NB4 (cell line): ENCODE measurements at regions not wholly inside any gene's neighbourhood (a gene's known extent, or its start where the extent isn't known, plus 50 kb on each side); places are given as distances from the start of the nearest gene placed in this dataset.

Experiments
- DNase-seq: peaks from one replicate; pipeline ENCODE4 v3.0.0; 2010; ENCODE audit warnings: low read depth
- H3K4me3 ChIP-seq: one replicate; pipeline ENCODE4 v1.5.1; 2011; ENCODE audit warnings: mild to moderate bottlenecking, low read depth, low read length, moderate library complexity
- MYC ChIP-seq: IDR thresholded peaks from 2 replicates; pipeline ENCODE4 v1.6.1; 2011; ENCODE audit warnings: low read depth, low read length
- POLR2A ChIP-seq: IDR thresholded peaks from 2 replicates; pipeline ENCODE4 v1.6.1; 2011; ENCODE audit warnings: mild to moderate bottlenecking; ENCODE audit not compliant: insufficient read length; ENCODE audit errors: extremely low read depth
- TF ChIP-seq, protein P1 (sequence below): IDR thresholded peaks from 2 replicates; pipeline ENCODE4 v1.6.1; 2011; ENCODE audit warnings: low read depth, low read length
- TF ChIP-seq, protein P2 (sequence below): IDR thresholded peaks from one replicate; pipeline ENCODE4 v1.5.1; 2012; ENCODE audit warnings: low read depth, low read length

DNA sequence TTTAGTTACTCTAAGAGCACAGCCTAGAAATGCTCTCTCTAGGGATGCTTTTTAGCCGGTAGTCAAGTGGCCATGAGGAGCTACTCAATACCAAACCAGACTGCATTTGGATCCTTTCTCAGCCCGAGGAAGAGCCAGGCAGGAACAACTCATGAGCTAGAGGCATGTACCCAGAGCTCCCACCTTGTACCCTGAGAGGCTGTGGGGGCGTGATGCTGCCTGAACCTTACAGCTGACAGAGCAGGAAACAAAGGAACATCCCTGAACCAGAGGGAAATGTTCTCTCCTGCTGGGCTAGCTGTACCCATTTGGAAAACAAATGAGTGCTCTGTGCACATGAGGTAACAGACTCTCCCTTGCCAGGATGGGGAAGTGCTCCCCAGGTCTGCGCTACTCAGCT is 131.6 kb downstream of the OSR1 start:
- H3K4me3 ChIP-seq: no peak overlapping the region
- TF ChIP-seq, protein P1, sequence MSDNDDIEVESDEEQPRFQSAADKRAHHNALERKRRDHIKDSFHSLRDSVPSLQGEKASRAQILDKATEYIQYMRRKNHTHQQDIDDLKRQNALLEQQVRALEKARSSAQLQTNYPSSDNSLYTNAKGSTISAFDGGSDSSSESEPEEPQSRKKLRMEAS: no peak
- TF ChIP-seq, protein P2, sequence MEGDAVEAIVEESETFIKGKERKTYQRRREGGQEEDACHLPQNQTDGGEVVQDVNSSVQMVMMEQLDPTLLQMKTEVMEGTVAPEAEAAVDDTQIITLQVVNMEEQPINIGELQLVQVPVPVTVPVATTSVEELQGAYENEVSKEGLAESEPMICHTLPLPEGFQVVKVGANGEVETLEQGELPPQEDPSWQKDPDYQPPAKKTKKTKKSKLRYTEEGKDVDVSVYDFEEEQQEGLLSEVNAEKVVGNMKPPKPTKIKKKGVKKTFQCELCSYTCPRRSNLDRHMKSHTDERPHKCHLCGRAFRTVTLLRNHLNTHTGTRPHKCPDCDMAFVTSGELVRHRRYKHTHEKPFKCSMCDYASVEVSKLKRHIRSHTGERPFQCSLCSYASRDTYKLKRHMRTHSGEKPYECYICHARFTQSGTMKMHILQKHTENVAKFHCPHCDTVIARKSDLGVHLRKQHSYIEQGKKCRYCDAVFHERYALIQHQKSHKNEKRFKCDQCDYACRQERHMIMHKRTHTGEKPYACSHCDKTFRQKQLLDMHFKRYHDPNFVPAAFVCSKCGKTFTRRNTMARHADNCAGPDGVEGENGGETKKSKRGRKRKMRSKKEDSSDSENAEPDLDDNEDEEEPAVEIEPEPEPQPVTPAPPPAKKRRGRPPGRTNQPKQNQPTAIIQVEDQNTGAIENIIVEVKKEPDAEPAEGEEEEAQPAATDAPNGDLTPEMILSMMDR: no peak
- TF ChIP-seq POLR2A: no peak
- no peak for TF ChIP-seq MYC
- no peak for DNase-seq

DNA sequence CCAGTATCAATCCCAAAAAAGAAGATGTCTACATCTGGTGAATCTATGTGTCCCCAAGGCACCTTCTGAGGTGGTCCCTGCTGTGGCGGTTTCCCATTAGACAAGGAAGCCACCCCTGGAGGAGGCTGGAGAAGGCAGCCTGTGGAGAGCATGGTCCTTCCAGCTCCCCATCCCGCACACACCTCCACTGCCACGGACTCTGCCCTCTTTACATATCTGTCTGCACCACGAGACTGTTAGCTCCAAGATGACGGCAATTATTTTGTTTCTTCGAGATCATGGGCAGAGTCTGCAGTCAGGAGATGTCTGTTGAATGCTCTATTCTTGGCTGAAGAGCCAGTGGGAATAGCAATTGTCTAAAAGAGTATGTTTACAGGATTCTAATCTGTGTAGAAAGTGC is 132.0 kb downstream of the OSR1 start:
- TF ChIP-seq, protein P2: no peak
- no peak for TF ChIP-seq POLR2A
- TF ChIP-seq MYC: no peak
- TF ChIP-seq, protein P1: no peak
- no peak for DNase-seq
- no peak overlapping the region for H3K4me3 ChIP-seq

DNA sequence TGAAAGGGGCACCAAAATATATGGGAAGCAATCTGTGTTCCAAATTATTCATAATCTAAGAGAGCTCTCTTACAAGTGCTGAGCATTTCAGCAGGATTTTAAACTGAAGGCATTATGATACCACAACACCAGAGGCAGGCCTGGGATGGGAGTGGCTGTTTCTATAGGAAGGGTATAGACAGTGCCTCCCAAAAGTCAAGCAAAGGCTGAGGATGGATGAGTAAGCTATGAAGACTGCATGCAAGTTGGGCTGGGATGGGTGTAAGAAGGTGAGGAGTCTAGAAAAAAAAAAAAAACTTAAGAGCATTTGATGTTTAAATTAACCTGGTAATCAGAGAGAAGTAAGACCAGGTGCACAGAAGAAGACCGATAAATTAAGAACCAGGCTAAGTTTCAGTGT is 132.5 kb downstream of the OSR1 start:
- TF ChIP-seq POLR2A (no peak), MYC (no peak)
- TF ChIP-seq, protein P1: no peak
- TF ChIP-seq, protein P2: no peak
- DNase-seq: no peak
- H3K4me3 ChIP-seq: no peak overlapping the region

DNA sequence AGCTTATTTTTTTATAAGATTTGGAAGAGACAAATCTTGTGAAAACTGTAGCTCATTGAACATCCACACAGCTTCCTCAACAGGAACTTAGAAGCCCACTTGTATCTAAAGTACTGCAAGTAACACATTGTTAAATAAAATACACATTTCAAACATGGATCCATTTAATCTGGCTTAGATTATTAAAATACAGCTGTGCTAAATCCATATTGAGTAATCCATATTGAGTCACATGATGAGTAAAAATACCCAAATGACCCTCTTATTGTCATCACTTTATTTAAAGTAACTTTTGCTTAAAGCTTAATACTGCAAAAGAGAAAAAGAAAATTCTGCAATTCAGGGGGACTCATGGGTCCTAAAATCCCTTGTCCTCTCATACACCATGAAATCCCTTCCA is 133.3 kb downstream of the OSR1 start:
- no peak for DNase-seq
- no peak overlapping the region for H3K4me3 ChIP-seq
- no peak for TF ChIP-seq MYC
- TF ChIP-seq, protein P2: no peak
- no peak for TF ChIP-seq POLR2A
- TF ChIP-seq, protein P1: no peak

DNA sequence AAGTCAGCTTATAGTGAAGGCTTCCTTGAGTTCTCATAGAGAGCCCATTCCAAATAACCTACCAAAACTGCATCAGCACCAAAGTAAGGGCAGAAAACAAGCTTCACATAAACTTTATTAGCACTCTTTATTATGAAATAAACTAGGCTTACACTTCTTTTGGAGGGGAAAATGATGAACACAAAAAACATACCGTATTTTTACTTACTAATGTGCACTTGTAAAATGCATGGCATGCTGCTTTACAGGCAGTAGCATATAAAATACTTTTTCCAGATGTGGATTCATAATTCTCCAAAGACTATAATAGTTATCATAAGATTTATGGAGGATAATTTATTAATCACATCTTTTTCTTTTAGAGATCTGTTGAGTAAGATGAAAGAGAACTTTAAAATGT is 133.9 kb downstream of the OSR1 start:
- H3K4me3 ChIP-seq: no peak overlapping the region
- TF ChIP-seq POLR2A: no peak
- TF ChIP-seq, protein P1: no peak
- TF ChIP-seq MYC: no peak
- TF ChIP-seq, protein P2: no peak
- no peak for DNase-seq

DNA sequence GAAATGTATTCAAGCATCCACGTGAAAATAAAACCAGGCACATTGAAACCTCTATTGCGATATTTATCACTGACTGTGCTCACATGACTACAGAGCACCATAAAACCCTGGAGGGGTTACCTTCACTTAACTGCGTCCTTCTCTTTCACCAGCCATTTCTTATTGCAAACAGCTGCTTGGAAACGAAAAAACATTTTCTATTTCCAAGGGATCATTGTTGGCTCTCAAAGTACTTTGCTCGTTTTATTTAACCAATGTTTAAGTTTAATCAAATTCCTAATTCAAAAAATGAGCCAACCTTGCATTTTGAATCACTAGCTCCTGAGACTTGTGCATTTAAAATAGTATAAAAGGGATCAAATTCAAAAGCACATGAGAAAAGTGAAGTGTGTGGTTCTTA is 134.4 kb downstream of the OSR1 start:
- no peak overlapping the region for H3K4me3 ChIP-seq
- DNase-seq: no peak
- TF ChIP-seq, protein P1: no peak
- TF ChIP-seq MYC (no peak), POLR2A (no peak)
- TF ChIP-seq, protein P2: no peak
